ENCODE measurements at regions not wholly inside any gene's neighbourhood (a gene's known extent, or its start where the extent isn't known, plus 50 kb on each side); places are given as distances from the start of the nearest gene placed in this dataset.

DNA sequence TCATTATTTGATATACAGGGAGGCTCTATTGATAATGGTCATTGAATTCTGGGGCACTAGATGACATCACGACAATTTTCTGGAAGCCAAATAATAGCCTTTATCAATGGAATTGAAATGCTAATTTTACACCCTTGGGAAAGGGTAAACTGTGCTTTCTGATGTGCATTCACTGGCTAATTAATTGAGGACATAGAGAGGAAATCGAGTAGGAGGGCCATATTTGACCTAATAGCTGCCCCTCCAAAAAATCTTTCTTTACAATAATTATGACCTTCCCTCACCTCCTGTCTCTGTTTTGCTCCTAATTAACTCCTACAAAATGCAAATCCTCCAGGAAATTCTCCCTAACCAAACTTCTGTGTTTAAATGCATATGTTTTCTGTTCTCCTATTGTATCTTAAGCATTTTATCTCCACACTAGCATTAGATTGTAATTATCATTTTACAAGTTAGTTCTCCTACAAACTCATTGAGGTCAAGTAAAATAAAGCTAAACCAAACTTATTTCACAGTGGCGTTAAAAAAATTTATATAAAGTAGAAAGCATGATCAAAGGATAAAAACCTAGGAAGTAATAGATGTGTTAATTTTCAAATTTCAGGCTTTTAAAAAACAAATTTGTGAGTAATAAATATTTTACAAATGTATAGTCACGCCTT, 1414.0 kb upstream of the AGA start:
- DNase-seq = no peak

GRCh38 chr4:178871476-178871875, 1429.2 kb upstream of the AGA start:
- DNase-seq = no peak

- DNase-seq = no peak
Observed at GRCh38 chr4:178881937-178882336, 1439.7 kb upstream of the AGA start.

- DNase-seq = no peak
Observed at GRCh38 chr4:178894126-178894525, 1451.9 kb upstream of the AGA start.

DNA sequence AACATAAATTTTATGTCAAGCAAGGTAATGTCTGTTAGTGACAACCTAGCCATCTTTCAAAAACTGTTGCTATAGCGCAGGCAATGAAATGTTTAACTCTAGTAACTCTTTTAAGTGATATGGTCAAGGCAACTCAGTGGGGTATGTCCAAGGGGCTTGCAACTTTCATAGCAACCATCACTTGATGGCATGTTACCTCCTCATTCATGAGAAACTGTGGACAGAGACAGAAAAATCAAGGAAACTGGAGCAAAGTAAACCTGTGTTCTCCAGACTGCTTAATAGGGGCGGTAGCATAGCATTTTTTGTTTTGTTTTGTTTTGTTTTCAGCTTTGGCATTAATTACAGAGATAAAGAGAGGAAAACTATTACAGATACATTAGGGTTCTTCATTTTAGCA, 1456.8 kb upstream of the AGA start:
- no peak for DNase-seq

GRCh38 chr4:178917756-178918155, 1475.5 kb upstream of the AGA start:
- no peak for DNase-seq

GRCh38 chr4:178937130-178937529, 1494.9 kb upstream of the AGA start:
- DNase-seq = no peak

GRCh38 chr4:178941975-178942374, 1499.7 kb upstream of the AGA start:
- no peak for DNase-seq

- DNase-seq = no peak
Observed at GRCh38 chr4:178953447-178954120, 1511.3 kb upstream of the AGA start.

- DNase-seq = no peak
Observed at GRCh38 chr4:178955614-178956013, 1513.4 kb upstream of the AGA start.

GRCh38 chr4:178958725-178959440, 1516.6 kb upstream of the AGA start:
- no peak for DNase-seq

DNA sequence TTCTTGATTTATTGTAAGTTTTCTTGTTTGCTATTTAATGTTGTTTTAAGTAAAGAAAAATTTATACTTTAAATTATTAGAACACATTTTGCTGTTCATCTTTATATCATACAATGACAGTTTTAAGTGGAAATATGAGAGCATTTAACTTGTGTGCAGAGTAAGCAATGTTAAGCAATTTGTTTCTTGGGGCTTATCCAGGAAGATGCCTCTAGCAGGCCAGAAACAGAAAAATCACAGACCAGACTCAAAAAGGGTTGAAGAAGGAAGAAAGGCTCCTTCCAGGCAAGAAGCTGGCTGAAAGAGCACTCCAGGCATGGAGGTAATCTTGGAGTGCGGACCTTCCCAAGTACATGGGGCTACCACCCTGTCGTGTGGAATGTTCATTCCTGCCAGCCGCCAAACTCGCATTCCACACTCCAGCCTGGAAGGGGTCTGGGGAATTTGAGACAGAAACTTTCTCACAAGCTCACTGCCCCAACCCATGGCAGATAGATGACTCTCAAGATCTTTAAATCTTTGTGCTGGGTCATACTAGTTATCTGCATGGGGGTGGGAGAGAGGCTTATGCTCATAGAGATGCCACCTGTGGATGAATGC, 1521.3 kb upstream of the AGA start:
- DNase-seq = no peak

- no peak for DNase-seq
Observed at GRCh38 chr4:178966644-178967043, 1524.4 kb upstream of the AGA start.

GRCh38 chr4:178970433-178971140, 1528.3 kb upstream of the AGA start:
- DNase-seq = no peak

GRCh38 chr4:178976861-178977260, 1534.6 kb upstream of the AGA start:
- DNase-seq = no peak

GRCh38 chr4:178993306-178993705, 1551.1 kb upstream of the AGA start:
- no peak for DNase-seq

DNA sequence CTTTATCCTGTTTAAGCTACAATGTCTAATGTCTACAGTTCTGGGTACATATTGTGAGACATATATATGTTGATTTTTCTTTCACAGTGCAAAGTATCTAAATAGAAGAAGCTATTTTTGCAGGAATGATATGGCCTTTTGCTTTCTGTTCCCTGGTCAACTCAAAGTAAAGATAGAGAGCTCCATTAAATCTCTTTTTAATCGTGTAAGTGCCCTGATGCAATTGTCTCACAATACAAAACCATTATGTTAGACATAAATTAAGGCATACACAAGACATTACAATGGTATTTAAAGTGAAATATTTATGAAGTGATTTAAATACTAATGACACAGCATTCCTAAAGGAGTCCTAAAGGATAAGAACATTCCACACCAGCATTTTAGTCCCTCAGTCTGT, 1559.7 kb upstream of the AGA start:
- DNase-seq = no peak

- no peak for DNase-seq
Observed at GRCh38 chr4:179007755-179008154, 1565.5 kb upstream of the AGA start.

GRCh38 chr4:179017581-179017980, 1575.3 kb upstream of the AGA start:
- DNase-seq = no peak

- DNase-seq = peak; percentile 0
Observed at GRCh38 chr4:179027569-179027968, 1585.3 kb upstream of the AGA start.

DNA sequence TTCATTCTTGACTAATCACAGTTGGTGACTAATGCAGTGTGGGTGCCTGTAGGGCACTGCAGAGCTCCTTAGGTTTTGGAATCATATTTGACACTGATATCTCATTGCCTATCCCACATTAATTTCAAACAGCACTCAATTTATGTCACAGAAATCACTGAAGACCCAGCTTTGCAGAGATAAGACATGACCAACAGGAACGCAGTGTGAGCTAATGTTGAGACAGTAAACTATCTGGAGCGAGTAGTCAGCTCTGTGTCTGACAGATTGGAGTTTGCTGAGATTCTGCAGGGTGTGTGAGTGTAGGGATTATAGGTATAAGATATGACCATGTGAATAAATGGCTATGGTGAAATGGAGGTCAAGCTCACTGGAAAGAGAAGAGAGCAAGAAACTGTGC, 1586.1 kb upstream of the AGA start:
- DNase-seq = no peak

- no peak for DNase-seq
Observed at GRCh38 chr4:179029683-179030082, 1587.4 kb upstream of the AGA start.

GRCh38 chr4:179040259-179040658, 1598.0 kb upstream of the AGA start:
- no peak for DNase-seq

Data from activated CD4-positive, alpha-beta T cell treated with anti-CD3 and anti-CD28 coated beads, Interleukin-2, amount 50 U/mL, for 16 hours (primary cell).